ENCODE measurements at regions not wholly inside any gene's neighbourhood (a gene's known extent, or its start where the extent isn't known, plus 50 kb on each side); places are given as distances from the start of the nearest gene placed in this dataset.

DNA sequence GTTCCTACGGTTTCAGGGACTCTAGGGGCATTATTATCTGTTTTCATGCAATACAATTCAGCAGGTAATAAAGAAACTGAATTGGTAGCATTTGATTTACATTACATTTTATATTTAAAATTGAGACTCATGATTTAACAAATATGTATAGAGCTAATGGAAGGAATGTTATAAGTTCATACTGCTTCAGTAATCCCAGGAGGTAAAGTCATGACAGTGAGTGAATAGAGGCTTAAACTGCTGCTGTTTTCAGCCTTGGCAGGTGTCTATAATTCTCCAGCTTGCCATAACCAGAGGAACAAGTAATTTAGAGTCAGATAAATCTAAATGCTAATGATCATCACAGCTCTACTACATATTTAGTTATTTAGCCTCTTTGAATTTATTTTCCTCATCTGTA is 360.8 kb upstream of the MANEA start:
- CTCF ChIA-PET (ENCODE audit: low intra/inter-chr PET ratio, low total read pairs): no interaction called here
- no peak overlapping the region for H3K4me2 ChIP-seq (ENCODE audit: low read depth, low read length)
- no peak for TF ChIP-seq IRF2 (CRISPR knock-in tag; IDR thresholded peaks at IDR 0.05)
- TF ChIP-seq ZBTB43 (CRISPR knock-in tag; conservative IDR thresholded peaks at IDR 0.05): no peak
- TF ChIP-seq RFX1 (IDR thresholded peaks at IDR 0.05): no peak
- TF ChIP-seq CREB1 (IDR thresholded peaks at IDR 0.05): no peak
- TF ChIP-seq CREB1 (CRISPR knock-in tag; IDR thresholded peaks at IDR 0.05): no peak
- no peak for TF ChIP-seq ZFAT (CRISPR knock-in tag; conservative IDR thresholded peaks at IDR 0.05)
- no peak for TF ChIP-seq TCF12 (IDR thresholded peaks at IDR 0.05)
- TF ChIP-seq TCF12 (CRISPR knock-in tag; IDR thresholded peaks at IDR 0.05): no peak
- TF ChIP-seq ZNF121 (CRISPR knock-in tag; IDR thresholded peaks at IDR 0.05): no peak
- no peak for TF ChIP-seq TRAFD1 (CRISPR knock-in tag; IDR thresholded peaks at IDR 0.05; ENCODE audit: borderline replicate concordance)
- no peak for TF ChIP-seq SMC3 (IDR thresholded peaks at IDR 0.05; ENCODE audit: low read length)
- no peak for TF ChIP-seq GABPB1 (CRISPR knock-in tag; IDR thresholded peaks at IDR 0.05)
- TF ChIP-seq RBAK (CRISPR knock-in tag; IDR thresholded peaks at IDR 0.05): no peak
- TF ChIP-seq AHDC1 (CRISPR knock-in tag; IDR thresholded peaks at IDR 0.05; ENCODE audit: borderline replicate concordance): no peak
- no peak for TF ChIP-seq HHEX (CRISPR knock-in tag; IDR thresholded peaks at IDR 0.05)
- TF ChIP-seq NAIF1 (CRISPR knock-in tag; IDR thresholded peaks at IDR 0.05; ENCODE audit: borderline replicate concordance): no peak

More for the DNA sequence above, 360.8 kb upstream of the MANEA start:
- H3K9me3 ChIP-seq (ENCODE audit: low read length): no peaks in the 10 kb centered on the region
- no peaks in the 10 kb centered on the region for H3K36me3 ChIP-seq (replicated peaks in 1 of 2; ENCODE audit: control insufficient read depth in 1 of 2, insufficient read depth in 2 of 2, low read length in 2 of 2)
- in situ Hi-C loops (cut with HindIII; ENCODE audit: extremely low pct_ligation_motif_present, low pct_unique_long_range_greater_than_20kb) (no loop called here), intact Hi-C loops (cut with micrococcal nuclease; ENCODE audit: unreplicated experiment) (no loop called here)
- POLR2A ChIA-PET: no interaction called here
- H3K4me1 ChIP-seq (ENCODE audit: insufficient read depth, low read length): no peaks in the 10 kb centered on the region
- H3K4me3 ChIP-seq (replicated peaks in 1 of 3; ENCODE audit: insufficient read depth in 1 of 3, low read depth in 2 of 3, low read length in 3 of 3): no peak overlapping the region
- 0% methylated on average over 1 of the region's 1 CpG for WGBS (ENCODE audit: low lambda C conversion rate)
- H3K79me2 ChIP-seq (ENCODE audit: insufficient read depth, low read length): no peaks in the 10 kb centered on the region
- no peaks in the 10 kb centered on the region for H3K27me3 ChIP-seq (ENCODE audit: control insufficient read depth in 1 of 2, insufficient read depth in 2 of 2, low read length in 2 of 2)
- no peak for ATAC-seq
- no peak overlapping the region for H3K9ac ChIP-seq (ENCODE audit: insufficient read depth, low read depth, low read length)
- no peaks in the 10 kb centered on the region for H4K20me1 ChIP-seq (ENCODE audit: insufficient read depth, low read length)
- no peak overlapping the region for H2AFZ ChIP-seq (ENCODE audit: low read length)
- FAIRE-seq: no peak
- DNase-seq (ENCODE audit: low spot score): no peak
- BruUV-seq (replicated peaks): no TSS peak
- no peak overlapping the region for H3K27ac ChIP-seq (ENCODE audit: extremely low read length, insufficient read depth, low read length)
